HEK293 (cell line): ENCODE measurements at regions not wholly inside any gene's neighbourhood (a gene's known extent, or its start where the extent isn't known, plus 50 kb on each side); places are given as distances from the start of the nearest gene placed in this dataset.

Experiments used
- CTCF ChIA-PET: fragments of 350-600 bp; formaldehyde crosslinking; extraction: SDS; loops from one replicate; lab custom pipeline; 2021; ENCODE audit warnings: antibody characterized with exemption; lab: Yijun Ruan, JAX
- POLR2A ChIA-PET: fragments of 300-600 bp; formaldehyde crosslinking; extraction: SDS; loops from one replicate; lab custom pipeline; 2020; ENCODE audit warnings: antibody characterized with exemption, inconsistent platforms; lab: Yijun Ruan, JAX
- H3K27ac ChIP-seq: fragments of 200-500 bp; sonication (Bioruptor generic); 2 replicates; pipeline ENCODE4 v1.5.1; 2014; ENCODE audit warnings: low read depth, low read length, control low read depth, inconsistent platforms; ENCODE audit errors: extremely low read depth
- H3K36me3 ChIP-seq, 2 experiments: fragments of 200-500 bp in 1 of 2; sonication (Bioruptor generic) in 1 of 2; 1 replicate in 1 of 2; 2 replicates in 1 of 2; pipeline ENCODE4 v1.5.1; 2014 to 2017; ENCODE audit warnings: inconsistent platforms in 2 of 2, low read length in 2 of 2; ENCODE audit not compliant: control insufficient read depth in 2 of 2, insufficient read depth in 1 of 2
- H3K4me1 ChIP-seq: fragments of 200-500 bp; sonication (Bioruptor generic); 2 replicates; pipeline ENCODE4 v1.5.1; 2014; ENCODE audit warnings: mild to moderate bottlenecking, low read length, inconsistent platforms; ENCODE audit not compliant: control insufficient read depth, insufficient read depth
- H3K4me3 ChIP-seq: 2 replicates; pipeline ENCODE4 v1.5.1; 2011; ENCODE audit warnings: low read depth, mild to moderate bottlenecking, control low read depth, low read length, moderate library complexity
- H3K9me3 ChIP-seq: fragments of 200-500 bp; sonication (Bioruptor generic); 2 replicates; pipeline ENCODE4 v1.5.1; 2014; ENCODE audit warnings: low read depth, low read length, inconsistent platforms; ENCODE audit not compliant: control insufficient read depth, insufficient read depth
- HOXC10 ChIP-seq: sonication (generic); formaldehyde crosslinking; IDR thresholded peaks from 2 replicates; pipeline ENCODE4 v1.8.1; 2023; ENCODE audit warnings: mild to moderate bottlenecking, missing genetic modification reagents
- KLF8 ChIP-seq: fragments of 450-650 bp; formaldehyde crosslinking; IDR thresholded peaks from 2 replicates; pipeline ENCODE4 v1.5.1; 2016; ENCODE audit warnings: missing biosample characterization, missing genetic modification characterization
- MEIS1 ChIP-seq: sonication (generic); formaldehyde crosslinking; IDR thresholded peaks from 2 replicates; pipeline ENCODE4 v1.8.1; 2022; ENCODE audit warnings: missing genetic modification reagents, mild to moderate bottlenecking, borderline replicate concordance
- PBX3 ChIP-seq: sonication (generic); formaldehyde crosslinking; IDR thresholded peaks from 2 replicates; pipeline ENCODE4 v1.8.1; 2022; ENCODE audit warnings: mild to moderate bottlenecking, moderate library complexity, missing genetic modification reagents
- ZFP37 ChIP-seq: fragments of 450-650 bp; formaldehyde crosslinking; IDR thresholded peaks from 2 replicates; pipeline ENCODE4 v1.5.1; 2016; ENCODE audit warnings: missing biosample characterization, missing genetic modification characterization
- ZNF140 ChIP-seq: fragments of 450-650 bp; formaldehyde crosslinking; IDR thresholded peaks from 2 replicates; pipeline ENCODE4 v1.5.1; 2016; ENCODE audit warnings: missing biosample characterization, missing genetic modification characterization
- ZNF19 ChIP-seq: fragments of 450-650 bp; formaldehyde crosslinking; IDR thresholded peaks from 2 replicates; pipeline ENCODE4; 2016; ENCODE audit warnings: missing biosample characterization, missing genetic modification characterization, low read depth
- ZNF223 ChIP-seq: fragments of 450-650 bp; formaldehyde crosslinking; IDR thresholded peaks from 2 replicates; pipeline ENCODE4 v1.5.1; 2016; ENCODE audit warnings: missing biosample characterization, missing genetic modification characterization
- ZNF335 ChIP-seq: fragments of 450-650 bp; formaldehyde crosslinking; conservative IDR thresholded peaks from 2 replicates; pipeline ENCODE4 v1.5.1; 2016; ENCODE audit warnings: missing biosample characterization, missing genetic modification characterization
- ZNF354C ChIP-seq: fragments of 450-650 bp; formaldehyde crosslinking; IDR thresholded peaks from 2 replicates; pipeline ENCODE4 v1.5.1; 2016; ENCODE audit warnings: missing biosample characterization, missing genetic modification characterization, low read depth, borderline replicate concordance
- ZNF394 ChIP-seq: fragments of 450-650 bp; formaldehyde crosslinking; IDR thresholded peaks from 2 replicates; pipeline ENCODE4 v1.5.1; 2016; ENCODE audit warnings: missing biosample characterization, missing genetic modification characterization, mild to moderate bottlenecking, moderate library complexity, borderline replicate concordance
- ZNF404 ChIP-seq: fragments of 450-650 bp; formaldehyde crosslinking; IDR thresholded peaks from 2 replicates; pipeline ENCODE4 v1.5.1; 2017; ENCODE audit warnings: missing biosample characterization, missing genetic modification characterization
- ZNF416 ChIP-seq: fragments of 450-650 bp; formaldehyde crosslinking; IDR thresholded peaks from 2 replicates; pipeline ENCODE4 v1.5.1; 2016; ENCODE audit warnings: missing biosample characterization, missing genetic modification characterization
- ZNF624 ChIP-seq: fragments of 450-650 bp; formaldehyde crosslinking; IDR thresholded peaks from 2 replicates; pipeline ENCODE4 v1.5.1; 2017; ENCODE audit warnings: missing biosample characterization, missing genetic modification characterization
- ZNF654 ChIP-seq: fragments of 450-650 bp; formaldehyde crosslinking; IDR thresholded peaks from 2 replicates; pipeline ENCODE4 v1.5.1; 2016; ENCODE audit warnings: low read depth, missing biosample characterization, missing genetic modification characterization
- ZNF658 ChIP-seq: fragments of 450-650 bp; formaldehyde crosslinking; IDR thresholded peaks from 2 replicates; pipeline ENCODE4; 2016; ENCODE audit warnings: missing biosample characterization, missing genetic modification characterization
- ZNF664 ChIP-seq: fragments of 450-650 bp; formaldehyde crosslinking; IDR thresholded peaks from 2 replicates; pipeline ENCODE4 v1.5.1; 2016; ENCODE audit warnings: missing biosample characterization, missing genetic modification characterization
- ZNF701 ChIP-seq: fragments of 450-650 bp; formaldehyde crosslinking; IDR thresholded peaks from 2 replicates; pipeline ENCODE4 v1.5.1; 2016; ENCODE audit warnings: missing biosample characterization, missing genetic modification characterization
- ZNF747 ChIP-seq: fragments of 450-650 bp; formaldehyde crosslinking; IDR thresholded peaks from 2 replicates; pipeline ENCODE4 v1.5.1; 2016; ENCODE audit warnings: missing biosample characterization, missing genetic modification characterization
- ZNF76 ChIP-seq: fragments of 450-650 bp; formaldehyde crosslinking; IDR thresholded peaks from 2 replicates; pipeline ENCODE4; 2016; ENCODE audit warnings: low read depth, missing biosample characterization, missing genetic modification characterization, borderline replicate concordance
- ZNF843 ChIP-seq: fragments of 450-650 bp; formaldehyde crosslinking; IDR thresholded peaks from 2 replicates; pipeline ENCODE4 v1.5.1; 2016; ENCODE audit warnings: missing biosample characterization, missing genetic modification characterization
- TF ChIP-seq, protein P1 (sequence below): fragments of 450-650 bp; formaldehyde crosslinking; IDR thresholded peaks from 2 replicates; pipeline ENCODE4 v1.5.1; 2017; ENCODE audit warnings: missing biosample characterization, missing genetic modification characterization

DNA sequence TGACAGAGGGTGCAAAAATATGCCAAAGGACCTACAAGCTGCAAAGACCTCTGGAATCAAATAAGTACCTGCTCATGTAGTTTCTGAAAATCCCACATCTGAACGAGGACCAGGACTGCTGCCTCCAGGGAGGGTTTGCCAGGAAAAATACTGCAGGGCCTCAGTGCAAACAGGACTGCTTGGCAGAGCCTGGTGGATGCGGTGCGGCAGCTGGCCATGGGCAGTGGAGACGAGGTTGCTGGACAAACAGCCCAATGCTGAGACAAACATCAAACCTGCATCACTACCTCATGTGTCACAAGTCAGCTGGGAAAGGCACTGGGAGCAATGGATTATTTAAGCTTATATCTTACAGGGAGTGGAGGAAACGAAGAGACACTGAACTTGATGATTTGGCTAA lies 238.8 kb downstream of the PAX1 start:
- Histone ChIP-seq H3K36me3 (no peaks in the 10 kb centered on the region), H3K27ac (no peak overlapping the region), H3K4me3 (no peak overlapping the region), H3K4me1 (no peaks in the 10 kb centered on the region), H3K9me3 (no peaks in the 10 kb centered on the region)
- CTCF ChIA-PET = no interaction called here
- POLR2A ChIA-PET = no interaction called here
- TF ChIP-seq KLF8 (tag by site-specific recombination) = no peak
- no peak for TF ChIP-seq ZNF658 (tag by site-specific recombination)
- no peak for TF ChIP-seq ZNF416 (tag by site-specific recombination)
- TF ChIP-seq ZNF223 (tag by site-specific recombination) = no peak
- no peak for TF ChIP-seq ZNF701 (tag by site-specific recombination)
- TF ChIP-seq, all 188 proteins: peak for 0

DNA sequence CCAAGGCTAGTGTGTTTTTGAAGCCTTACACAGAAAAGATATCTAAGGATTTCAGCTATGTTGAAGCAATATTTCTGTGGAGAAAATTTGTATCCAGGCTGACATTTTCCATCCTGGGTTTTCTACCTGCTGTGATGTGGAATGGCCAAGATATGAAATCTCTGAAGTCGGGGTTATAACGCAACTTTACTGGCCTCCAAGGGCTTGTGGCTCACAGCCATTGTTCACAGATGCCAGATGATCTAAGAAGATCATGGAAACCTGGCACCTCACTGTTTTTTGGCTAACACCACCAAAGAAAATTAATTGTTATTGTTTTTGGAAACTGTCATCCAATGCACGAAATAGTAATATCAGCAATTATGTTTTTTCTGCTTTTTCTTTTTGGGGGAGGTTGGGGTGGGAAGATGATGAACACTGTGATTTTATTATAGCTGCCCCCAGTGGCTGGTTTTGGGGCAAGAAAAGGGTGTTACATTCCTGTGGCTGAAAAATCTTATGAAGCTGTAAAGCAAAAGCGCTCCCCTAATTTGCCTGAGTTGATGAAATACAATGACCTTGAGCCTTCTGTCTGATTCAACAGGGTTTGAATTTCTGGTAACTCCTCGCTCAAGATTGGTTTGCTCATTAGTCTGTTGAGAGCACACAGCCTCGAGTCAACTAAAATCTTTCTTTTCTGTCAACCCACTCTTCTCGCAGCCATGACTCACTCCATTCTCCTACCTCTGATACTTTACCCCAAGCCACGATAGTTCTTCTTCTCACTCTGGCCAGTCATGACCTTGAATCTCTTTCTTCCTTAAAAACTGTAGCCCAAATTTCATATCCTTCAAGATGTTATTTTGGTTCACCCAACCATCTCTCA lies 236.7 kb downstream of the PAX1 start:
- no peak overlapping the region for H3K4me3 ChIP-seq
- H3K4me1 ChIP-seq = no peaks in the 10 kb centered on the region
- no peaks in the 10 kb centered on the region for H3K36me3 ChIP-seq
- TF ChIP-seq ZNF354C (tag by site-specific recombination) (no peak), ZNF140 (tag by site-specific recombination) (no peak), ZNF19 (no peak), ZNF624 (tag by site-specific recombination) (no peak), ZNF76 (tag by site-specific recombination) (no peak), MEIS1 (no peak), ZNF747 (tag by site-specific recombination) (no peak), HOXC10 (CRISPR knock-in tag) (no peak), PBX3 (CRISPR knock-in tag) (no peak), ZNF664 (no peak), ZNF394 (tag by site-specific recombination) (no peak), ZNF658 (tag by site-specific recombination) (no peak), ZNF335 (tag by site-specific recombination) (no peak), ZNF404 (tag by site-specific recombination) (no peak), ZFP37 (tag by site-specific recombination) (no peak), ZNF843 (tag by site-specific recombination) (no peak), ZNF654 (no peak)
- TF ChIP-seq, protein P1, sequence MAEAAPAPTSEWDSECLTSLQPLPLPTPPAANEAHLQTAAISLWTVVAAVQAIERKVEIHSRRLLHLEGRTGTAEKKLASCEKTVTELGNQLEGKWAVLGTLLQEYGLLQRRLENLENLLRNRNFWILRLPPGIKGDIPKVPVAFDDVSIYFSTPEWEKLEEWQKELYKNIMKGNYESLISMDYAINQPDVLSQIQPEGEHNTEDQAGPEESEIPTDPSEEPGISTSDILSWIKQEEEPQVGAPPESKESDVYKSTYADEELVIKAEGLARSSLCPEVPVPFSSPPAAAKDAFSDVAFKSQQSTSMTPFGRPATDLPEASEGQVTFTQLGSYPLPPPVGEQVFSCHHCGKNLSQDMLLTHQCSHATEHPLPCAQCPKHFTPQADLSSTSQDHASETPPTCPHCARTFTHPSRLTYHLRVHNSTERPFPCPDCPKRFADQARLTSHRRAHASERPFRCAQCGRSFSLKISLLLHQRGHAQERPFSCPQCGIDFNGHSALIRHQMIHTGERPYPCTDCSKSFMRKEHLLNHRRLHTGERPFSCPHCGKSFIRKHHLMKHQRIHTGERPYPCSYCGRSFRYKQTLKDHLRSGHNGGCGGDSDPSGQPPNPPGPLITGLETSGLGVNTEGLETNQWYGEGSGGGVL (tag by site-specific recombination) = no peak
- CTCF ChIA-PET = no interaction called here
- POLR2A ChIA-PET = no interaction called here
- H3K9me3 ChIP-seq = no peaks in the 10 kb centered on the region
- H3K27ac ChIP-seq = no peak overlapping the region
